ENCODE measurements at regions not wholly inside any gene's neighbourhood (a gene's known extent, or its start where the extent isn't known, plus 50 kb on each side); places are given as distances from the start of the nearest gene placed in this dataset.
"Not testable (repeated sequence)": the region's sequence is repeated elsewhere in the genome, so short reads cannot be mapped to it uniquely, and the experiment has no call there.

DNA sequence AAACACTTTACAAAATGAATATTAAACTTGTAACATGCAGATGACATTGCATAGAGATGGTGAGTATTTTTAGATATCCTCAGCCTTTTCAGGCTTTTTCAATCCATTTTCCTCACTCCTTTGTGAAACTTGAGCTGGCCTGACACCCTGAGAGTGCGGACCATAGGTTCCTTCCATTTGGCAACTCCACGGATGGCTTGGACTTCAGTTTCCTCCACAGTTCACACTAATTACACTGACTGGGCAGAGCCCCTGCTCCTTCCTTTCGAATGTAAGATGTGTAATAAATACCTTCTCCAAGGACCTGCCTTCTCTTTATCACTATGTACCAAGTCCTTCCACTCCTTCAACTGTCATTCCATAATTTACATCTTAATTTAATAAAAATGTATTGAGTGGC, 141.7 kb upstream of the LRIG1 start:
- no peak for DNase-seq (ENCODE audit: low read depth)
- TF ChIP-seq, protein P1, sequence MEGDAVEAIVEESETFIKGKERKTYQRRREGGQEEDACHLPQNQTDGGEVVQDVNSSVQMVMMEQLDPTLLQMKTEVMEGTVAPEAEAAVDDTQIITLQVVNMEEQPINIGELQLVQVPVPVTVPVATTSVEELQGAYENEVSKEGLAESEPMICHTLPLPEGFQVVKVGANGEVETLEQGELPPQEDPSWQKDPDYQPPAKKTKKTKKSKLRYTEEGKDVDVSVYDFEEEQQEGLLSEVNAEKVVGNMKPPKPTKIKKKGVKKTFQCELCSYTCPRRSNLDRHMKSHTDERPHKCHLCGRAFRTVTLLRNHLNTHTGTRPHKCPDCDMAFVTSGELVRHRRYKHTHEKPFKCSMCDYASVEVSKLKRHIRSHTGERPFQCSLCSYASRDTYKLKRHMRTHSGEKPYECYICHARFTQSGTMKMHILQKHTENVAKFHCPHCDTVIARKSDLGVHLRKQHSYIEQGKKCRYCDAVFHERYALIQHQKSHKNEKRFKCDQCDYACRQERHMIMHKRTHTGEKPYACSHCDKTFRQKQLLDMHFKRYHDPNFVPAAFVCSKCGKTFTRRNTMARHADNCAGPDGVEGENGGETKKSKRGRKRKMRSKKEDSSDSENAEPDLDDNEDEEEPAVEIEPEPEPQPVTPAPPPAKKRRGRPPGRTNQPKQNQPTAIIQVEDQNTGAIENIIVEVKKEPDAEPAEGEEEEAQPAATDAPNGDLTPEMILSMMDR (IDR thresholded peaks at IDR 0.05; ENCODE audit: control insufficient read depth, extremely low read depth, insufficient read depth), result no peak

DNA sequence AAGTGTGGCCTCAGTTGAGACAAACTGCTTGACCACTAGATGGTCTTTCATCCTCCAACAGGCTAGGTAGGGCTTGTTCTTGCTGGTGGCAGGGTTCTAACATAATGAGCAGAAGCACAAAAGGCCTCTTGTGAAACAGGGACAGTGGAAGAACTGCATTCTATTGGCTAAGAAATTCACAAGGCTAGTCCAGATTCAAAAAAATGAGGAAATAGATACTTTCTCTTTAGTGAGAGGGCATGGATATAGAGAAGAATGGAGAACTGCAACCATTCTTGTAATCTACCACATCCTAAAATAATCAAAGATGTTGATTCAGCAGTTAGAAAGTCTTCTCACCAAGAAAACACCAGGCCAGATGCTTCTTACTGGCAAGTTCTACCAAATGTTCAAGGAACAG, 143.7 kb upstream of the LRIG1 start:
- no peak for DNase-seq (ENCODE audit: low read depth)
- TF ChIP-seq, protein P1 (IDR thresholded peaks at IDR 0.05; ENCODE audit: control insufficient read depth, extremely low read depth, insufficient read depth), result no peak
- no peak overlapping the region for H3K4me3 ChIP-seq (ENCODE audit: low read depth, low read length)

More for the DNA sequence above, 141.7 kb upstream of the LRIG1 start:
- H3K4me3 ChIP-seq (ENCODE audit: low read depth, low read length), result no peak overlapping the region

DNA sequence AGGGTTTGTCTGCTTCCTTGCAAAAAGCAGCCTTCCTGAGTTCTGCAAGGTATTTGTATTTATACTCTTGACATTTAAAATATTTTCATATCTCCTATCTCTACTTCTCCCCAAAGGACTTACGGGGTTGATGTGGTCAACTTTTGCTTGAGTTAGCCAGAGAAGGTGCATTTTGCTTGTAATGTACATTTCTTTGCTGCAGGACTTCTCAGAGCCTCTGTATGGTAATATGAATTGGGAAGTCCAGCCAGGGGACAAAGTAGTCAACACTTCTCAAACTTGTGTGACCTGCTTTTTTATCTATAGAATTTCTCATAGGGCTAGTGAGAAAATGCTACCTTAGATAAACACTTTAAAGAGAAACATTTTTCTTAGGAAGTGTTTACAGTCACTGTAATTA, 148.2 kb upstream of the LRIG1 start:
- TF ChIP-seq, protein P1 (IDR thresholded peaks at IDR 0.05; ENCODE audit: control insufficient read depth, extremely low read depth, insufficient read depth), result no peak
- DNase-seq (ENCODE audit: low read depth), result no peak
- no peak overlapping the region for H3K4me3 ChIP-seq (ENCODE audit: low read depth, low read length)

DNA sequence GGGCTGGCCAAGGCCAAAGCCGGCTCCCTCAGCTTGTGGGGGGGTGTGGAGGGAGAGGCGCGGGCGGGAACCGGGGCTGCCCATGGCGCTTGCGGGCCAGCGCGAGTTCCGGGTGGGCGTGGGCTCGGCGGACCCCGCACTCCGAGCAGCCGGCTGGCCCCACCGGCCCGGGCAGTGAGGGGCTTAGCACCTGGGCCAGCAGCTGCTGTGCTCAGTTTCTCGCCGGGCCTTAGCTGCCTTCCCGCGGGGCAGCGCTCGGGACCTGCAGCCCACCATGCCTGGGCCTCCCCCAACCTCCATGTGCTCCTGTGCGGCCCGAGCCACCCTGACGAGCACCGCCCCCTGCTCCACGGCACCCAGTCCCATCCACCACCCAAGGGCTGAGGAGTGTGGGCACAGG, 150.7 kb upstream of the LRIG1 start:
- DNase-seq (ENCODE audit: low read depth); H3K4me3 ChIP-seq (ENCODE audit: low read depth, low read length): not testable (repeated sequence)

DNA sequence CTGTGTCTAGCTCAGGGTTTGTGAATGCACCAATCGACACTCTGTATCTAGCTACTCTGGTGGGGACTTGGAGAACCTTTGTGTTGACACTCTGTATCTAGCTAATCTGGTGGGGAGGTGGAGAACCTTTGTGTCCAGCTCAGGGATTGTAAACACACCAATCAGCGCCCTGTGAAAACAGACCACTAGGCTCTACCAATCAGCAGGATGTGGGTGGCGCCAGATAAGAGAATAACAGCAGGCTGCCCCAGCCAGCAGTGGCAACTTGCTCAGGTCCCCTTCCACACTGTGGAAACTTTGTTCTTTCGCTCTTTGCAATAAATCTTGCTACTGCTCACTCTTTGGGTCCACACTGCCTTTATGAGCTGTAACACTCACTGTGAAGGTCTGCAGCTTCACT, 151.3 kb upstream of the LRIG1 start:
- H3K4me3 ChIP-seq (ENCODE audit: low read depth, low read length); DNase-seq (ENCODE audit: low read depth): not testable (repeated sequence)

DNA sequence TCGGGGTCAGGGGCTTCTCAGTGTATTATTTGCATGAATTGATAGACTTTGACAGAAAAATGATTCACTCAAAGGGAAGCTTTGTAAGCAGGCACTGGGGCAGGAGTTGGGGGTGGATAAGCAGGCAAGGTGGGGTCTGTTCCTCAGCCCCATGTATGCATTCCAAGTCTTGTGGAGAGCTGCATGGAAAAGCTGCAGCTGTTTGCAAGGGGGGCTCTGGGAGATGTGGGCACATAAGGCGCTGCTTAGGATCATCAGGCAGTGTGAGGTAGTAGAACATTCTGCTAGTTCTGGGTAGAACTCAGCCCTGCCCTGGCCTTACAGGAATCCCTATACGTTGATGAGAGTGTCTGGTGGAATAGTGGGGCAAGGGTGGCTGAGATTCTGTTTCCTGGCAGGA, 154.2 kb upstream of the LRIG1 start:
- no peak overlapping the region for H3K4me3 ChIP-seq (ENCODE audit: low read depth, low read length)
- TF ChIP-seq, protein P1 (IDR thresholded peaks at IDR 0.05; ENCODE audit: control insufficient read depth, extremely low read depth, insufficient read depth), result no peak
- DNase-seq (ENCODE audit: low read depth), result no peak

DNA sequence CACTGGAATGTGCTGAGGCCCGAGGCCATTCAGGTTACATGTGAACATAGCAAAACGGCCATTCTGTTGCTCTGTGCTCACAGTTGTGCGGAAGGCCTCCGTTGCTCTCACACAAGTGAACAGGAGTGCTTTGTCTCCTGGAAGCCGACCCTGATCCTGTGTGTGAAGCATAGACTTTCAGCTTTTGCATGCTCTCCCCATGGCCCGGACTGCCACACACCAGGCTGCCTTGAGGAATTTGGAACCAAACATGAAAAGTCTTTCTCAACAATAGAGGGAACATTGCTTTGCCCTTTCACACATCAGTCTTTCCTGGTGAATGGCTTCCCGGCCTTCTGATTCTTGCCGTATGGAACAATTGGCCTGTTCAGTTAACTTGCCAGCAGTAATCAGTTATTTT, 154.8 kb upstream of the LRIG1 start:
- no peak for DNase-seq (ENCODE audit: low read depth)
- TF ChIP-seq, protein P1 (IDR thresholded peaks at IDR 0.05; ENCODE audit: control insufficient read depth, extremely low read depth, insufficient read depth), result no peak
- H3K4me3 ChIP-seq (ENCODE audit: low read depth, low read length), result no peak overlapping the region

DNA sequence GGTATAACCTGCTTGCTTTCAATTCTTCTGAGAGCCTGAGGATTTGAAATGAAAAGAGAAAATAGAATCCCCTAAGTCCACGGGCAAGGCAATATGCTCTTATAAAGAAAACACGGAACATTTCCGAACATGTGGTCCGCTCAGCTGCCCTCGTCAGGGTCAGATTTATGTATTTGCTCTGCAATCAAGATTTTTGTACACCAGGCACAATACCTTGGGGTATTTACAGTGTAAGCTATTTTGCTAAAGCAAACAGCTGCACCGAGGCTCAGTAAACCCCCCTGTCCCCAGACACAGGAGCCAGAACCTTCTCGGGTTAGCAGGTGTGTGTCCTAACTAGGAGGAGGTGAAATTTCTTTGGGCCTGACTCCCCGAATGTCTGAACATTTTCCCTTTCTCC, 155.8 kb upstream of the LRIG1 start:
- TF ChIP-seq, protein P1 (IDR thresholded peaks at IDR 0.05; ENCODE audit: control insufficient read depth, extremely low read depth, insufficient read depth), result no peak
- H3K4me3 ChIP-seq (ENCODE audit: low read depth, low read length), result no peak overlapping the region
- DNase-seq (ENCODE audit: low read depth), result no peak

All from LNCaP clone FGC (cell line).